GM18909 (cell line): ENCODE measurements at regions not wholly inside any gene's neighbourhood (a gene's known extent, or its start where the extent isn't known, plus 50 kb on each side); places are given as distances from the start of the nearest gene placed in this dataset.
"Not testable (repeated sequence)": the region's sequence is repeated elsewhere in the genome, so short reads cannot be mapped to it uniquely, and the experiment has no call there.

ENCODE experiments used
- ATAC-seq: cut with Tn5 transposase; IDR thresholded peaks from one replicate; pipeline ENCODE4 v1.9.1; 2021; ENCODE audit warnings: mild to moderate bottlenecking; ENCODE audit not compliant: unreplicated experiment, poor library complexity

DNA sequence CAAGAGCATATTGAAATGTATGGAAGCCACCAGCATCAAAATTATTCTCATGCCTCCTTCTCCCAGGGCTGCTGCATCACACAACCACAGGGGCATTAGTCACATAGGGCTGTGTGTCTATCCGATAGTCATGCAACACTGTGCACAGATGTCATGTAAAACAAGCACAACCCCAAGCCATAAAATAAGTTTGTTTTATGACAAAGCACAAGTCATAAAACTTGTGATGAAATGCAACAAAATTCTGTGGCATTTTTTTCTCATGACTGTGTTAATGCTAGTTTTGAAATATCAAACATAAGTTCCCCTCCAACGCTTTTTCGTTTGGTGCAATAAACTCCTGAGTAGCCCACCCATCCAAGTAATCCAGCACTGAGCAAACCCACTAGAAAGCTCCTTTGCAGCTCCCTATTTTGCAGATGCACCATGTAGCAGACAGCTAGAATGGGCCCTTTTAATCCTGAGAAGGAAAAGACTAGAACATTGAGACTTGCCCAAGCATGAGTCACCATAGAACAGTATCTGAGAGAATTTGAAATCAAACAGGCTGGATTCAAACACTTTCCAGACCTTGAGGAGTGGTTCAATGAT lies 93.3 kb upstream of the ZNF366 start:
- ATAC-seq, result no peak

DNA sequence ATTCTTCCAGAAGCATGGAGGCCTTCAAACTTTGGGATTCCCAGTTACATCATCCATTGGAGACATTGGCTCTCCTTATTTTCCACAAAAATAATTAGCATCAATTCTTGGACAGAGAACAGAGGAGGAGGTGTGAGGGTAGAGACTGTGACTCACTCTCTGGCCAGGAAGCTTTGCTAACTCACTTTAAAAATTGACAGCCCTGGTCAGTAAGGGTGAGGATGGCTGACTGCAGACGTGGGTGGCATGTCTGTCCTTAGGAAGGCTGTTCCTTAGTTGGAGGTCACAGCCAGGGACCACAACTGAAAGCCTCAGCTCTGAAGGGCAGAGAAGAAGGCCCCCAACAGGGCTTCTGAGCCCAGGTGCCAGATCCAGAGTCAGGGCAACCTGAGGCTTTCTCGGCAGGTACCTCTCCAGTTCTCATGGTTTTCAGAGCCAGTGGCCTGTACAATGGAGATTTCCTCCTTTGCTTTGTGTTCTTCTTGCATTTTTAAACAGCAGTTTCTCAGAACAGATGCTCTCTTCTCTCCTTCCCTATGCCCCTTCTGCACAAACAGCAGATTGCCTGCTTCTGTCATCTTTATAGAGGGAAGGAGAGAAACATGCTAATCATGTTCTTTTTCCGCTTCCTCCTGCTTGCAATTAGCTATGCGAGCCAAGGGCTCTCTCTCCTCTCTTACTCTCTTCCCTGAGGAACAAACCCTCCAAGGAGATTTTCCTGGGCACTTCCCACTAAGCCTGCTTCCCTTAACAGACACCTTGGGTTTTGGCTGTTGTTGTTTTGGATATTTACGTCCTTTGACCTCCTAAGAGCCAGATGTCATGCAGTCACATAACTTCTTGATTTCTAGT lies 92.5 kb upstream of the ZNF366 start:
- no peak for ATAC-seq

DNA sequence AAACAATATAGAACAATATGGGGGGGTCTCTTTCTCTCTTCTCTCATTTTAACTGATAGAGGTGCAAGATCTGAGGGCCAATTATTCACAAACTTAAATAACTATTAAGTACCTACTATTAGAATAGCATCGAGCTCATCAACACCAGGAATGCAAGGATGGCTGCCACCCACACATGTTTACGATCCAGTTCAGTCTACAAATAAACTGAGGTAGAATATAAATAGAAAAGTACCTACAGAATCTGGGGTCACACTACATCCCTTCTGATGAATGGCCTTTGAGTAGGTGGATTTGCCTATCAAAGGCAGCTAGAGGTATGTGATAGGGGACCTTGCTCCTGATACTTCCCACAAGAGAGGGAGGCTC lies 91.8 kb upstream of the ZNF366 start:
- no peak for ATAC-seq

DNA sequence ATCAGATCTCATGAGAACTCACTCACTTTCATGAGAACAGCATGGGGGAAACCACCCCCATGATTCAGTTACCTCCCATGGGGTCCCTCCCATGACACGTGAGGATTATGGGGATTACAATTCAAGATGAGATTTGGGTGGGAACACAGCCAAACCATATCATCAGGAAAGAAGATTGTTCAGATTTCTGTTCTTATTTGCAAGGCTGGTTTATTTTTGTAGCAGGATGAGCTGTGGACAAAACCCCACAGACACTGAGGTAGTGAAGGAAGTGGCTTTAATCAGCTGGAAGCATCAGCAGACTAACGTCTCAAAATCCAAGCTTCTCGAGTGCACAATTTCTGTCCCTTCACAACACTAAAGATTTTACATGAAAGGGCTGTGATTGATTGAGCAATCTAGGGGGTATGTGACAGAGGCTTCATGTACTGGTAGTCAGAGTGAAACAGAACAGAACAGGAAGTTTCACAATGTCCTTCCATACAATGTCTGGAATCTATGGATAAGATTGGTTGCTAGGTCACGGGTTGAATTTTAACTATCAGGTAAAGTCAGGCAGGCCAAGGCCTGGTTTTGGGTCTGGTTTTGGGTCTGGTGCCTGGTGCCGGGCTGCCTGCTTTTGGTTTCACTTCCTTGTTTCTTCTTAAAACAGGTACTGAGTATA lies 91.3 kb upstream of the ZNF366 start:
- no peak for ATAC-seq

DNA sequence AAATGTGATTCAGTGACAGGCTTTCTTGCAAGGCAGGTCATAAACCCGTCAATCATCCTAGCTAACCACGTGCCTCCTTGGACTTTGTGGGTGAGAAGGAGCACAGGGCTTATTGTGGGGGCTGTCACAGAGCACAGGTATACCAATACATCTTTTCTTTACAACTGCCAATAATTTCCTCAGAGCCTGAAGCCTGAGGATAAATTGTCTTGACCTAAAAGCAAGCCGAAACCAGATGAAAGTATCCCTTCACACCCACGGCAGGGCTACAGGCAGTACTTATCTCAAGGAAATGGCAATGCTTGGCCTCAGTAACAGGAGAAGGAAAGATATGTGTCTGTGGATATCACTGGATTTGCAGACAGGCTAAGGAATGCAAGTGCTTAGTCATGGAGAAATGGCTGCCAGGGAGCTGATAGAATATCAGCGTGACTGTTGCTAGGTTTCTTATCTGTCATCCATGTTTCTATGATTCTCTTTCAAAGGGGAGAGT lies 90.3 kb upstream of the ZNF366 start:
- no peak for ATAC-seq

DNA sequence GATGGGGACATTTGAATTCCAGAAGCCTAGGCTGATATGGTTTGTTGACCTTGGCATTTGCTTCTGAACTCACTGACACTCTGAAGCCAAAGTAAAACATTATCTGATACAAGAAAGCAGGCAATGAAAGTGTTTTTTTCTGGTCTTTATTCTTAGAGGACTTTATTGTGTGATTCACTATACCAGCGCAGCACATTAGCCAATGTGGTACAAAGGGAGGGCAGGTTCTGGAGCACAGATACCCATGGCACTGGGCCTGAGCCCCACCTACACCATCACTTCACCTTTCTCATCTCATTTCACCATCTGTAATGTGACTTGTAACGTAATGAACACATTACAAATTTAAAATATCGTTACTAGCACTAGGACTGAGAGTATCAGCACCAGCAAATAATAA lies 89.7 kb upstream of the ZNF366 start:
- no peak for ATAC-seq

GRCh38 chr5:72588640-72589039 lies 81.4 kb upstream of the ZNF366 start:
- no peak for ATAC-seq

DNA sequence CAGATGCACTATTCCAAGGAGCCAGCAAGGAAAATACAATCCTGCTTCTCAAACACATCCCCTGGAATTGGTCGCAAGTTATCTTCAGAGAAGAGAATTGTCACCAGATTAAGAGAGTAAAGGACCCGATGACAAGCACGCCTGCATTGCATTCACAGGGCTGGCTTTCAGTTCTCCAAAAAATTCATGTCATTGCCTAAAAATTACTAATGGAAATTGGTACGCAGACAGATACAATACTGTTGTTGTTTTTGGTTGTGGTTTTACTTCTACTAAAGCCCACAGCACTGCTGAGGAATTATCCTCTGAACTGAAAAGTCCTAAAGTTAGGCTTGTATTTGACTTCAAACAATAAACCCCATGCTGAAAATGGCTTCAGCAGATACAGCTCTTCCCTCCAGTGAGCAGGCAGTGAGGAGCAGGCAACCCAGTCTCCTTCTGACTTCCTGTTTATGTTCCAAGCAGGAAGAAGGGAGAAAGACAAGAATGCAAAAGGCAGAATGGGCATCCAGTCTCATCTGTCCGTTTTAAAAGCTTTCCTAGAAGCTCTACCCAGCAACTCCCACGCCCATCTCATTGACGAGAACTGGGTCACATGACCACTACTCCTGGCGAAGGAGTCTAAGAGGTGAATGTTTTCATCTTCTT lies 80.6 kb upstream of the ZNF366 start:
- no peak for ATAC-seq

DNA sequence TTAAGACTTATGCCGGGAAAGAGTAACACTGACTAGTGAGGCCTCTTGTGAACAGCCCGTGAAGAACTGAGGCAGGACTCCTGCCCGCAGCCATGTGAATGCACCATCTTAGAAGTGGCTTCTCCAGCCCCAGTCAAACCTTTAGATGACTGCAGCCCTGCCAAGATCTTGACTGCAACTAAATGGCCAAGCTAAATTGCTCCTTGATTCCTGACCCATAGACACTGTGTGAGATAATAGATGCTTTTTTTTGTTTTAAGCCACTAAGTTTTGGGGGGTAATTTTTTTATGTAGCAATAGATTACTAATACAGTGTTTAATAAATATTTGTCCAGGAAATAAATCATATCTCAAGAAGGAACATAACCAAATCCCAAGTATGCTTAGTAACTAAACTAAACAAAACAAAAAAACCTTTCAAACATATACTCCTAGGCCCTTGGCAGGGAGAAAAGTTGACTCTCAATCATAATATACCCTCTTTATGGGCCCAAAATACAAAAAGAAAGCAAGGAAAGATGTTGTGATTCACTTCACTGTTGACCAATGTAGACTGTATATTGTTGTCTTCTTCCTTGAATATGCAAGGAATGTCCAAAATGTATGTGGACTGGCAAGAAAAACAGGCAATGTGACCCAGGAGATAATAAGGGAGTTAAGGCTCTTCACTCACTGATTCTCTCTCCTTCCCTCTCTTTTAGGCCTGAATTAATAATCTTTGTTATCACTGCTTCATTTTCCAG lies 79.7 kb upstream of the ZNF366 start:
- no peak for ATAC-seq

GRCh38 chr5:72584466-72584865 lies 77.3 kb upstream of the ZNF366 start:
- no peak for ATAC-seq

GRCh38 chr5:72579290-72579689 lies 72.1 kb upstream of the ZNF366 start:
- ATAC-seq, result not testable (repeated sequence)

- ATAC-seq, result no peak
Observed at GRCh38 chr5:72572236-72572765, 65.1 kb upstream of the ZNF366 start.

- no peak for ATAC-seq
Observed at GRCh38 chr5:72569408-72569944, 62.3 kb upstream of the ZNF366 start.

DNA sequence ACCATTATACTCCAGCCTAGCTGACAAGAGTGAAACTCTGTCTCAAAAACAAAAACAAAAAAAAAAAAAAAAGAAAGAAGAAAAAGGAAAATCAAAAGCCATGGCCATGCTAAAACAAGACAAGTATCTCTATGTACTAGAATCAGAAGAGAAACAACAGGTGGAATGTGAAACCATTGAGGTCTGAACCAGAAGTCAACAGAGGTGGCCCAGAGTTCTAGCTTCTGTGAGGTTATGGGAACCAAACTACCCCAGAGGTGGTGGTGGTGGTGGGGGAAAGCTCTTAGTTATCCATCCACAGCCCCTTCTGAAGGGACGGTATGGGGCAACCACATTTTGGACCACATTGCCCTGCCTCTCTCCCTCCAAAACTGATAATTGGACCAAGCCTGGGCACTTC lies 59.5 kb upstream of the ZNF366 start:
- ATAC-seq, result no peak

GRCh38 chr5:72565513-72566289 lies 58.5 kb upstream of the ZNF366 start:
- no peak for ATAC-seq

GRCh38 chr5:72562717-72563116 lies 55.5 kb upstream of the ZNF366 start:
- no peak for ATAC-seq

DNA sequence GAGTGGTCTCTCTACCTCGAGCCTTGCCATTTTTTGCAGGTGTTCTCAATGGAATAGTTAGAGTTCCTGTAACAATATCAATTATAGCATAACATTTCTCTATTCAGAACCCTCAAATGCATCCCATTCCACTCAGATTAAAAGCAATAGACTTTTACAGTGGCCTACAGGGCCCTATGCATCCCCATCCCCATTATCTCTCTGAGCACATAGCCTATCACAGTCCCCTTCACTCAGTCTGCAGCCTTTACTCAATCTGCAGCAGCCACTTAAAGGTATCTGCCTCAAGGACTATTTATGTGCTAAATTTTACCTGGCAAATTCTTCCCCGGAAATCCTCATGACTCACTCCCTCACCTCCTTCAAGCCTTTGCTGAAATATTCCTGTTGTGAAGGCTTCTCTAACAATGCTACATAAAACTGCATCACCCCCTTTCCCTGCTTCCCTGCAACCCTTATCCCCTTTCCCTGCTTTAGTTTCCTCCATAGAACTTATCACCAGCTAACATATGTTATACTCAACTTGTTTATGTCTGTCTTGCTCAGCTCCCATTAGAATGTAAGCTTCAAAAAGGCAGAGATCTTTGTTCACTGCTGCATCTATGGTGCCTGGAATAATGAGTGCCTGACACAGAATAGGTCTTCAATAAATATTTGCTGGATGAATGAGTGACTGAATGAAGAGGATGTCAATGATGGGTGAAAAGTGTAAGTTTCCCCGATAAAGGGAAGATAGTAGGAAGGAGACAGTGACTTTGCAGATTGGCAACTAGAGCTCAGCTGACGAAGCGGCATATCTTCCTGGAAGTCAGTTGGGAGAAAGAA lies 54.1 kb upstream of the ZNF366 start:
- ATAC-seq, result no peak
